22Rv1 (cell line): ENCODE measurements at regions not wholly inside any gene's neighbourhood (a gene's known extent, or its start where the extent isn't known, plus 50 kb on each side); places are given as distances from the start of the nearest gene placed in this dataset.

Experiments
- CTCF ChIP-seq: fragments of 450-650 bp; IDR thresholded peaks from 2 replicates; pipeline ENCODE4 v1.5.1; 2017; ENCODE audit warnings: mild to moderate bottlenecking
- ZFX ChIP-seq: fragments of 450-650 bp; IDR thresholded peaks from 2 replicates; pipeline ENCODE4 v1.6.1; 2017; ENCODE audit warnings: antibody characterized with exemption, borderline replicate concordance

- no peak for TF ChIP-seq CTCF
- TF ChIP-seq ZFX: no peak
These were observed 68.8 kb upstream of the GRB10 start for GRCh38 chr7:50851451-50851850.
